Psoas muscle (tissue), 7 donors: ENCODE measurements at regions not wholly inside any gene's neighbourhood (a gene's known extent, or its start where the extent isn't known, plus 50 kb on each side); places are given as distances from the start of the nearest gene placed in this dataset.

ENCODE experiments used
- ATAC-seq, 4 donors: fragments of 200-7000 bp; cut with Tn5 transposase; one replicate each; pipeline ENCODE4 v1.9.1; 2020; ENCODE audit warnings: moderate library complexity in 3 of 4, mild to moderate bottlenecking in 2 of 4
- DNase-seq, 2 donors: peaks; one replicate each; pipeline ENCODE4 v3.0.0-alpha.2; 2020
- H3K27ac ChIP-seq: fragments of 200-600 bp; one replicate; pipeline ENCODE4 v1.8.0; 2022
- H3K27me3 ChIP-seq, 3 donors: fragments of 200-600 bp in 1 of 3; one replicate each; pipeline versions ENCODE4 v1.6.1 to v1.8.0; 2013 to 2022; ENCODE audit warnings: low read length in 2 of 3, mild to moderate bottlenecking in 2 of 3, moderate library complexity in 1 of 3; ENCODE audit not compliant: insufficient read depth in 3 of 3
- H3K36me3 ChIP-seq, 2 donors: fragments of 200-600 bp in 1 of 2; one replicate each; pipeline versions ENCODE4 v1.6.1 to v1.8.0; 2013 to 2022; ENCODE audit warnings: low read depth in 1 of 2, mild to moderate bottlenecking in 1 of 2, moderate library complexity in 1 of 2; ENCODE audit not compliant: insufficient read depth in 1 of 2
- H3K4me1 ChIP-seq: fragments of 200-600 bp; one replicate; pipeline ENCODE4 v1.8.0; 2022
- H3K4me3 ChIP-seq: fragments of 200-600 bp; one replicate; pipeline ENCODE4 v1.8.0; 2022; ENCODE audit warnings: mild to moderate bottlenecking
- H3K9me3 ChIP-seq: fragments of 200-600 bp; one replicate; pipeline ENCODE4 v1.8.0; 2022
- WGBS, 3 donors: extraction: QIAGEN DNeasy Blood & Tissue Kit; methylation state at CpG; one replicate each; pipeline versions ENCODE4 v1.1.6 to v1.1.7; 2013; 5-methylcytosine and 5-hydroxymethylcytosine counted together
- intact Hi-C, 2 donors: fragments of 100-400 bp; cut with DNase I; formaldehyde crosslinking; loops; one replicate each; pipeline versions ENCODE4 v1.11.0 to v1.14.2; 2022
- TF ChIP-seq, protein P1 (sequence below): fragments of 200-600 bp; IDR thresholded peaks from one replicate; pipeline ENCODE4 v1.8.0; 2022; ENCODE audit warnings: antibody characterized with exemption
- donor health status: healthy with polysubstance abuse.
- donor health status: DM: no; HTN: no; CAD: no; lungs with moderate emphysema.
- donor health status: Bipolar disorder and iron deficiency.
- donor health status: healthy.
- donor health status: DM: yes; HTN: yes; CAD: no.
- donor health status: DM: no; HTN: no; CAD: no.
- donor health status: DM: yes; HTN: yes; CAD: no.

DNA sequence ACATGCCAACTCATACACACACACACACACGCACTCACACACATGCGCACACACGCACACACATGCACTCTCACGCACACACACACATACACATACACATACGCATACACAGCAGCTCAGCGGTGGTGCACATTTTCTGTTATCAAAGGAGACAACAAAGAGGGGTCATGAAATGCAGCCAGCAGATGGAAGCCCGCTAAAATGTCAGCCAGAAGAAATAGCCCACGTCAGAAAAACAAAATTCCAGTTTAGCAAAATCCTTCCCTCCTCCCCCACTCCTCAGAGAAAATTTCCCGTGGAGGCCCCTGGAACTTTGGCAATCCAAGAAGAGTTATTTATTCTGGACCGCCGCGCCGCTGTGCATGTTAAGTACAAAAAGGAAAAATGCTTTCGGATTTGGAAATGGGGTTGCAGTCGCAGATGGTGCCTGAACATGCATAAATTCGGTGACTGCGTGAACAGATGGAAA, 114.6 kb upstream of the VSTM2B start:
- ATAC-seq = no peak
- Histone ChIP-seq H3K9me3 (no peaks in the 10 kb centered on the region), H3K4me3 (no peak overlapping the region), H3K27me3 (peaks cover 0 to 8% (median 4%) of the 10 kb centered on the region in 3 donors), H3K36me3 (no peaks in the 10 kb centered on the region), H3K4me1 (no peaks in the 10 kb centered on the region), H3K27ac (no peak overlapping the region)
- DNase-seq = no peak
- intact Hi-C loops = no loop called here
- WGBS, 3 donors = 31 to 38% (median 32%) methylated on average over 17 of the region's 17 CpGs
- TF ChIP-seq, protein P1, sequence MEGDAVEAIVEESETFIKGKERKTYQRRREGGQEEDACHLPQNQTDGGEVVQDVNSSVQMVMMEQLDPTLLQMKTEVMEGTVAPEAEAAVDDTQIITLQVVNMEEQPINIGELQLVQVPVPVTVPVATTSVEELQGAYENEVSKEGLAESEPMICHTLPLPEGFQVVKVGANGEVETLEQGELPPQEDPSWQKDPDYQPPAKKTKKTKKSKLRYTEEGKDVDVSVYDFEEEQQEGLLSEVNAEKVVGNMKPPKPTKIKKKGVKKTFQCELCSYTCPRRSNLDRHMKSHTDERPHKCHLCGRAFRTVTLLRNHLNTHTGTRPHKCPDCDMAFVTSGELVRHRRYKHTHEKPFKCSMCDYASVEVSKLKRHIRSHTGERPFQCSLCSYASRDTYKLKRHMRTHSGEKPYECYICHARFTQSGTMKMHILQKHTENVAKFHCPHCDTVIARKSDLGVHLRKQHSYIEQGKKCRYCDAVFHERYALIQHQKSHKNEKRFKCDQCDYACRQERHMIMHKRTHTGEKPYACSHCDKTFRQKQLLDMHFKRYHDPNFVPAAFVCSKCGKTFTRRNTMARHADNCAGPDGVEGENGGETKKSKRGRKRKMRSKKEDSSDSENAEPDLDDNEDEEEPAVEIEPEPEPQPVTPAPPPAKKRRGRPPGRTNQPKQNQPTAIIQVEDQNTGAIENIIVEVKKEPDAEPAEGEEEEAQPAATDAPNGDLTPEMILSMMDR = no peak

DNA sequence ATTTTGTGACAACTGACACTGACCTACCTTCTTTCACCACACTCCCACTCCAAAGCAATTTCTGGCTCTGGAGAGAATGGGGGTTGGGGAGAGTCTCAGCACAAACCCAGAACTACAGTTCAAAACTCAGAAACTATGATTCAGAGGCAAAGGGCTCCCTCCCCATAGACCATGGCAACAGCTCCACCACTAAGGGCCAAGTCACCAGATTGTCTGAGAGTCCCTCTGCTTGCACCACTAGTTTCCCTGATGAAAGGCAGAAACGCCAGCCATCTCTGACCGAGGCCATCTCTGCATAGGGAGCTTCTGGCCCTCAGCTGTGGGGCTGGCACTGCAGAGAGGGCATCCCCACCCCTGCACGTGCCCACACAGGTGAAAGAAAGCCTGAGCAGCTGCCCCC, 112.4 kb upstream of the VSTM2B start:
- no peak overlapping the region for H3K27ac ChIP-seq
- H3K36me3 ChIP-seq = no peaks in the 10 kb centered on the region
- peaks cover 0 to 12% (median 4%) of the 10 kb centered on the region in 3 donors for H3K27me3 ChIP-seq
- ATAC-seq (no peak), DNase-seq (no peak)
- TF ChIP-seq, protein P1 = no peak
- 60 to 69% (median 68%) methylated on average over 3 of the region's 3 CpGs for WGBS, 3 donors
- intact Hi-C loops = no loop called here
- no peaks in the 10 kb centered on the region for H3K9me3 ChIP-seq
- H3K4me3 ChIP-seq = no peak overlapping the region
- H3K4me1 ChIP-seq = no peaks in the 10 kb centered on the region

DNA sequence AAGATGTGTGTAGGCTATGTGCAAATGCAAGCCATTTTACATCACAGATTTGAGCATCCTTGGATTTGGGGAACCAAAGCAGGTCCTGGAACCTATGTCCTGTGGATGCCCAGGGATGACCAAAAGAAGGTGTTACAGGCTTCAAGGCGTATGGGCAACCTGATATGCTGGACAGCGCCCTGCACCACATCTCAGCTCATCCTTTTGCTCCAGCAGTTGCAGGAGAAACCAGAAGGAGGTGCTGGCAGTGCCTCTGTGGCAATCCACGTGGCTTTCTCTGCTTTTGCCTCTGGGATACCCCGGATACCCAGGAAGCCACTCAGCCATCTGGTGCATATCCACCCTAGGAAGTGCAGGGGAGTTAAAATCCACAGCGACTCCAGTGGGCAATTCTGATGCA, 110.3 kb upstream of the VSTM2B start:
- TF ChIP-seq, protein P1 = no peak
- H3K27ac ChIP-seq = no peak overlapping the region
- H3K4me1 ChIP-seq = no peaks in the 10 kb centered on the region
- ATAC-seq (no peak), DNase-seq (no peak)
- H3K36me3 ChIP-seq = no peaks in the 10 kb centered on the region
- no peaks in the 10 kb centered on the region for H3K9me3 ChIP-seq
- intact Hi-C loops = no loop called here
- WGBS, 3 donors = 40 to 42% (median 42%) methylated on average over 5 of the region's 5 CpGs
- peaks cover 0 to 3% (median 0%) of the 10 kb centered on the region in 3 donors for H3K27me3 ChIP-seq
- H3K4me3 ChIP-seq = no peak overlapping the region

DNA sequence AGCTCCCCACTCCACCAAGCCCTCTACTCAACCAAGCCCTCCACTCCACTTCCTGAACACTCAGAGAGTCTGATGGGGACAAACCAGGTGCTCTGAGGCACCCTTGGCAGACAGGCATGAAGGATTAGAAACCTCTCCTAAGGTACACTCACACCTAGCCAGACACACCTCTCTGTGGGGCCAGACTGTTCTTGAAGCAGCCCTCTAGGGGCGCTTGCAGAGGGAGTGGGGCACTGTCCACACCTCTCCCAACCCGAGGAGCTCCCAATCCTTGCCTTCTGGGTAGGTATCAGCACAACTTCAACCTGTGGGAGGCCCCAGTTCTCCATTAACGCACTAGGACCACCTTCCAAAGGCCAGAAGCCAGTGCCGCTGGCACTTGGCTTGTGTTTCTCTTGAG, 108.7 kb upstream of the VSTM2B start:
- DNase-seq = no peak
- H3K4me3 ChIP-seq = no peak overlapping the region
- H3K27ac ChIP-seq = no peak overlapping the region
- no peaks in the 10 kb centered on the region for H3K9me3 ChIP-seq
- H3K27me3 ChIP-seq = peaks cover 0 to 3% (median 0%) of the 10 kb centered on the region in 3 donors
- ATAC-seq = no peak
- no peaks in the 10 kb centered on the region for H3K4me1 ChIP-seq
- TF ChIP-seq, protein P1 = no peak
- H3K36me3 ChIP-seq = no peaks in the 10 kb centered on the region
- intact Hi-C loops = no loop called here
- 69 to 84% (median 80%) methylated on average over 4 of the region's 4 CpGs for WGBS, 3 donors

DNA sequence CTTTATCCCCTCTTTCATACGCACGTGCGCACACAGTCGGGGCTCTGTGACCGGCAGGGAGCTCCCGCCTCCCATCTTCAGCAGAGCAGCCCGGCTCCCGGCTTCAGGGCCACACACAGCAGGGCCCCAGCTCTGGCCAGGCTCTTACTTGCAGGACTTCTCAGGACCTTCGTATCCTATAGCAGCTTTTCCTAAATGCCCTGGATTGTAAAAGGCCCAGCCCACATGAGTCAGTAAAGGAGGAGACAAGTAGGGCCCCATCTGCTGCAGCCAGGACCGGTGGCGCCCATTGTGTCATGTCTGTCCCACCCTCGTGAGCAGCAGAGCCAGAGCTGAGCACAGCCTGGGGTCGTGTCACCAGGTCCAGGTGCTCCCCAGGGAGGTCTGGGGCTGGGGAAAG, 107.6 kb upstream of the VSTM2B start:
- intact Hi-C loops = no loop called here
- Histone ChIP-seq H3K4me1 (no peaks in the 10 kb centered on the region), H3K9me3 (no peaks in the 10 kb centered on the region), H3K27ac (no peak overlapping the region), H3K4me3 (no peak overlapping the region), H3K36me3 (no peaks in the 10 kb centered on the region), H3K27me3 (peaks cover 0 to 3% (median 0%) of the 10 kb centered on the region in 3 donors)
- no peak for DNase-seq
- TF ChIP-seq, protein P1 = no peak
- WGBS, 3 donors = 75 to 83% (median 81%) methylated on average over 13 of the region's 13 CpGs
- ATAC-seq = no peak
